ENCODE measurements at regions not wholly inside any gene's neighbourhood (a gene's known extent, or its start where the extent isn't known, plus 50 kb on each side); places are given as distances from the start of the nearest gene placed in this dataset.
"Not testable (repeated sequence)": the region's sequence is repeated elsewhere in the genome, so short reads cannot be mapped to it uniquely, and the experiment has no call there.

DNA sequence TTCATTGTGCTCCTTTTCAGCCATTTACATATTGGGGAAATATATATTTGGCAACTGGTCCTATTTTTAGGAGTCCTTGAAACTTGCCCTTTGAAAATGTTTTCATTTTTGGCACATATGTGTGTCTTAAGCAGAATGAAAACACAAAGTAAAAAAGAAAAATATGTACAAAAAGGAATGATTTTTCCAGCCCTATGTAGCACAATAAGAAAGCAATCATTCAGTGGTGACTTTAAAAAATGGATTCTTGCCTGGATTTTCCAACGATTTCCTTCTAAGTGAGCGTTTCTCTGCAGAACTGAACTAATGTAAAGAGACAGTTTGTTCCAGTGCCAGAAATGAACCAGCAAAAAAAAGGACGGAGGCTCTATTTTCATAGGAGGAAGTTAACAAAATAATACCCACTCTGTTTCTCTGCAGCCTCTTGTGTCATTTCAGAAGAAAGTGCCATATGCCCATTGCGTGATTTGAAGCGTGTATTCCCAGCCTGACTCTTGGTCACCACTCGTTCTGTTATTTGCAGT is 340.1 kb downstream of the SETD4 start:
- Mint-ChIP-seq H3K27ac (no peak overlapping the region), H3K36me3 (ENCODE audit: low read depth) (no peaks in the 10 kb centered on the region), H3K4me1 (ENCODE audit: low read depth) (no peaks in the 10 kb centered on the region), H3K27me3 (ENCODE audit: insufficient read depth) (peaks cover 22% of the 10 kb centered on the region), H3K9me3 (no peaks in the 10 kb centered on the region), H3K4me3 (no peak overlapping the region)
- intact Hi-C loops (cut with micrococcal nuclease), result no loop called here
- no peak for DNase-seq (ENCODE audit: low spot score)

DNA sequence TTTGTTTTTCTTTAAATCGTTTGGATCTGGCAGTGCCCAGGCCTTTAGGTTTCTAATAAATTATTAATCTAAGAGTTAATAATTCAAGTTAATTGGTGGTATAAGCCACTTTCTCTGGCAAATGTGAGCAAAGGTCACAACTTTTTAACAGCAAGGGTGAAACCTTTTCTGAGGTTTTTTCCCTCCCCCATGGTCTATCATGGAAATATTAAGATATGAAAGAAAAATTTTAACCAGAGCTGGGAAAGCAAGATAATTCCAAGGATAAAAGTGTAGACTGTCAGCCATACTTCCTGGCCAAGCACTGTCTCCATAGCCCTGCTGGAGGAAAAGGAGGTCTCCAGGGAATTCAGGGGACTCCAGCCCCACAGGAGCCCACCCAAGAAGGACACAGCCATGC is 341.2 kb downstream of the SETD4 start:
- no peak for DNase-seq (ENCODE audit: low spot score)
- H3K4me3 Mint-ChIP-seq, result no peak overlapping the region
- H3K9me3 Mint-ChIP-seq, result no peaks in the 10 kb centered on the region
- peaks cover 19% of the 10 kb centered on the region for H3K27me3 Mint-ChIP-seq (ENCODE audit: insufficient read depth)
- H3K36me3 Mint-ChIP-seq (ENCODE audit: low read depth), result no peaks in the 10 kb centered on the region
- intact Hi-C loops (cut with micrococcal nuclease), result no loop called here
- H3K4me1 Mint-ChIP-seq (ENCODE audit: low read depth), result no peaks in the 10 kb centered on the region
- H3K27ac Mint-ChIP-seq, result no peak overlapping the region

GRCh38 chr21:35716876-35717565 is 343.3 kb downstream of the SETD4 start:
- Mint-ChIP-seq H3K36me3 (ENCODE audit: low read depth) (no peaks in the 10 kb centered on the region), H3K4me3 (no peak overlapping the region), H3K27ac (no peak overlapping the region)

GRCh38 chr21:35713914-35714313 is 346.4 kb downstream of the SETD4 start:
- peaks cover 18% of the 10 kb centered on the region for H3K27me3 Mint-ChIP-seq (ENCODE audit: insufficient read depth)
- DNase-seq (ENCODE audit: low spot score), result no peak
- H3K36me3 Mint-ChIP-seq (ENCODE audit: low read depth), result no peaks in the 10 kb centered on the region
- no peaks in the 10 kb centered on the region for H3K9me3 Mint-ChIP-seq
- no peak overlapping the region for H3K4me3 Mint-ChIP-seq
- H3K4me1 Mint-ChIP-seq (ENCODE audit: low read depth), result no peaks in the 10 kb centered on the region
- intact Hi-C loops (cut with micrococcal nuclease), result no loop called here
- H3K27ac Mint-ChIP-seq, result no peak overlapping the region

More at GRCh38 chr21:35716876-35717565, 343.3 kb downstream of the SETD4 start:
- no peak for DNase-seq (ENCODE audit: low spot score)
- intact Hi-C loops (cut with micrococcal nuclease), result no loop called here
- no peaks in the 10 kb centered on the region for H3K4me1 Mint-ChIP-seq (ENCODE audit: low read depth)
- H3K27me3 Mint-ChIP-seq (ENCODE audit: insufficient read depth), result peaks cover 18% of the 10 kb centered on the region
- no peaks in the 10 kb centered on the region for H3K9me3 Mint-ChIP-seq

- Mint-ChIP-seq H3K27ac (no peak overlapping the region), H3K27me3 (ENCODE audit: insufficient read depth) (peaks cover 16% of the 10 kb centered on the region), H3K9me3 (no peaks in the 10 kb centered on the region), H3K4me1 (ENCODE audit: low read depth) (no peaks in the 10 kb centered on the region), H3K36me3 (ENCODE audit: low read depth) (no peaks in the 10 kb centered on the region), H3K4me3 (no peak overlapping the region)
- intact Hi-C loops (cut with micrococcal nuclease), result no loop called here
- no peak for DNase-seq (ENCODE audit: low spot score)
Measured at GRCh38 chr21:35711661-35712060, 348.7 kb downstream of the SETD4 start.

DNA sequence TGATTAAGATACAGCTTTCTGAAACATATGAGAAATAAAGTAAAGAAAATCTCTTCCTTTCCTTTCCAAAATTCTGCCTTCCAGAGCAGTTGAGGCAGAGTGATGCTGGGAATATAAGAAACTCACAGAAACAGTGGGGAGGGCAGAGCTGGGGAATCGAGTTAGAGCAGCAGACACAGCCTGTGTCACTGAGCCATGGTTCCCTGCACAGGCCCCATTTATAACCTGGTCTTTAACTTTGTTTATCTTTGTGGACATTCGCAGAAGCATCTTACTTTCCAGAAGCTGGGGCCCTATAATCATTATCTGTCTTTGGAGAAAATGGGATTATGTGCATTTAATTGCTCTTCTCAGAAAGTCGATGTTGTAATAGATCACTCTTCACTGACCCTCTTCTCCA is 349.1 kb downstream of the SETD4 start:
- Mint-ChIP-seq H3K27ac (no peak overlapping the region), H3K27me3 (ENCODE audit: insufficient read depth) (peaks cover 16% of the 10 kb centered on the region), H3K36me3 (ENCODE audit: low read depth) (no peaks in the 10 kb centered on the region), H3K4me1 (ENCODE audit: low read depth) (no peaks in the 10 kb centered on the region), H3K4me3 (no peak overlapping the region), H3K9me3 (no peaks in the 10 kb centered on the region)
- DNase-seq (ENCODE audit: low spot score), result no peak
- intact Hi-C loops (cut with micrococcal nuclease), result no loop called here

- H3K9me3 Mint-ChIP-seq; intact Hi-C loops (cut with micrococcal nuclease); H3K4me3 Mint-ChIP-seq; H3K4me1 Mint-ChIP-seq (ENCODE audit: low read depth); H3K27me3 Mint-ChIP-seq (ENCODE audit: insufficient read depth); DNase-seq (ENCODE audit: low spot score); H3K36me3 Mint-ChIP-seq (ENCODE audit: low read depth); H3K27ac Mint-ChIP-seq: not testable (repeated sequence)
Measured at GRCh38 chr21:35709990-35710389, 350.3 kb downstream of the SETD4 start.

DNA sequence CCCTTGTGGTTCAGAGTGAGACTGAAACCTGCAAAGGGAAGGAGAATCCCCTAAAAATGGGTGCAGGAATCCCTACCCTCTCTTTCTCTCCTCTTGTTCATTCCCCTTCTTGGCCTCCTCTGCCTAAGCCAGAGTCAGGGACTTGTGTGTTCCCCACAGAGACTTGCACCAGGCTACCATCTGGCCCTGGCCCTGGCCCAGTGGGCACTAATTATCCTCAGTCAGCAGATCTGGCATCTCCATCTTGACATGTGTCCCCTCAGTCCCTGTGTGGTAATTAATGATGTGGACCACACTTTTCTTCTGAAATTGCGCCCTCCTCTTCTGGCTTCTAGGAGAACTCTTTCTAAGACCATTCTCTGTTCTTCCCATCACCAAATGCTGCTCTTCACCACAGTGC is 354.4 kb downstream of the SETD4 start:
- peaks cover 18% of the 10 kb centered on the region for H3K27me3 Mint-ChIP-seq (ENCODE audit: insufficient read depth)
- H3K4me1 Mint-ChIP-seq (ENCODE audit: low read depth), result no peaks in the 10 kb centered on the region
- DNase-seq (ENCODE audit: low spot score), result no peak
- intact Hi-C loops (cut with micrococcal nuclease), result no loop called here
- H3K27ac Mint-ChIP-seq, result no peak overlapping the region
- H3K36me3 Mint-ChIP-seq (ENCODE audit: low read depth), result no peaks in the 10 kb centered on the region
- no peak overlapping the region for H3K4me3 Mint-ChIP-seq
- no peaks in the 10 kb centered on the region for H3K9me3 Mint-ChIP-seq

DNA sequence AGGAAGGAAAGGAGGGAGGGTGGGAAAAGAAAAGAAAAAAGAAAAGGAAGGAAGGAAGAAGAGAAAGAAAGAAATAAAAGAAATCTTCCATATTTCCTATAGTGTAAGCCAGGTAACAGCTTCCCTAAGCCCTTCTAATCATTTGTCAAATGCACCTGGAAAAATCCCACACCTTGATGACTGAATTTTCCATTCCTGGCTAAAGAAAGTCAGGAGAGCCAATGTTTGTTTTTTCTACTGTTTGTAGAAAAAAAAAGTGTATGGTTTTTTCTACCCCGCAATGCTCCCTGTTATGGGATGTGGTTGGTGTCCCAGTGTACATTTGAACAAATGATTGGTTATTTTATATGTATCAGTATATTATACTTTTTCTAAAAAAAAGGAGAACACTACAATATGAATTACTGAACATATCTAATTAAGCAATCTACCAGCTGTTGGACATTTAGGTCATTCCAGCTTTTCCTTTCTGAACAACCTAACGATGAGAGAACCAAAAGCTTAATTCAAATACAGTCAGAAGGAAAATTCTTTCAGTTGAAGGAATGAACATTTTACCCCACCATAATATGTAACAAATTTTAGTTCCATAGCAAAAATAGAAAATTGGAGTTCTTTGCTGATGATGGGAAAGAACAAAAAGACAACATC is 355.0 kb downstream of the SETD4 start:
- Mint-ChIP-seq H3K27me3 (ENCODE audit: insufficient read depth) (peaks cover 18% of the 10 kb centered on the region), H3K9me3 (no peaks in the 10 kb centered on the region), H3K4me1 (ENCODE audit: low read depth) (no peaks in the 10 kb centered on the region), H3K4me3 (no peak overlapping the region), H3K27ac (no peak overlapping the region), H3K36me3 (ENCODE audit: low read depth) (no peaks in the 10 kb centered on the region)
- intact Hi-C loops (cut with micrococcal nuclease), result no loop called here
- no peak for DNase-seq (ENCODE audit: low spot score)

DNA sequence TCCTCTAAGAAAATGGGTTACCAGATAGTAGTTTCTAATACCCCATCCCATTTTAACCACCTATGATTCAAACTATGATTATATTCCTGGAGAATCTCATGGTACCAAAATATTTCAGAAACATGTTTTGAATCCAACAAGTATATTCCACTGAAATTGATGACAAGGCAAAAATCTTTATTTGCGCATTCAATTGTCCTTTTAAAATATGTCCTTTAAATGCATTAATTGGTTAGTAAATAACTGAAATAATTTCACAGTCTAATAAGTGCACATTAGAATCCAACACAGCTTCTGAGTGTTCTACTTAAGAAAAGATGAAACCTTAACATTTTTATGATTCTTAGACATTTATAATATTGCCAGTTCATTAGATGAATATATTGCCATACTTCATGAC is 356.6 kb downstream of the SETD4 start:
- no peaks in the 10 kb centered on the region for H3K9me3 Mint-ChIP-seq
- H3K4me1 Mint-ChIP-seq (ENCODE audit: low read depth), result no peaks in the 10 kb centered on the region
- peaks cover 12% of the 10 kb centered on the region for H3K27me3 Mint-ChIP-seq (ENCODE audit: insufficient read depth)
- no peak for DNase-seq (ENCODE audit: low spot score)
- H3K27ac Mint-ChIP-seq, result no peak overlapping the region
- no peaks in the 10 kb centered on the region for H3K36me3 Mint-ChIP-seq (ENCODE audit: low read depth)
- intact Hi-C loops (cut with micrococcal nuclease), result no loop called here
- no peak overlapping the region for H3K4me3 Mint-ChIP-seq

- DNase-seq (ENCODE audit: low spot score), result no peak
- Mint-ChIP-seq H3K27me3 (ENCODE audit: insufficient read depth) (peaks cover 9% of the 10 kb centered on the region), H3K4me3 (no peak overlapping the region), H3K4me1 (ENCODE audit: low read depth) (no peaks in the 10 kb centered on the region), H3K9me3 (no peaks in the 10 kb centered on the region), H3K27ac (no peak overlapping the region), H3K36me3 (ENCODE audit: low read depth) (no peaks in the 10 kb centered on the region)
- intact Hi-C loops (cut with micrococcal nuclease), result no loop called here
Measured at GRCh38 chr21:35699361-35699760, 361.0 kb downstream of the SETD4 start.

DNA sequence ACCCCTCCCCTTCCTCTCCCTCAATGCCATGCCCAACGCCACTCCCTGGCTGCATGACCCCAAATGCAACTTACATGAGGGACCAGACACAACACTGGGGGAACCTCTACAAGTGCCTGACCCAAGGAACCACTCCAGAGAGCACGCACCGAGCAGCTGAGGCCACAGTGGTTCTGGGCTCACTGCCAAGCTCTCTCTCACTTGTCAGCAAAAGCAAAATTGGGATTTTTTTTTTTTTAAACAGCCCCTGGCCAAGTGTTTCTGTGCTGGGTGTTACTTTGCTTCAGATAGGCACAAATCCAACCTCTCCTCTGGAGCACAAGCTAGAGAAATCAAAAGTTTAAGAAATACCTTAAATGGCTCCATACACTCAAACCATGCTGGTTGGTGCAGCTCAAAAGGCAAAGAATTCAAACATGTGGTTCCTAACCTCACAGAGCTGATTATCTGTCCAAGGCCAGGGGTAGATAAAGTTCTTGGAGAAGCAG is 363.0 kb downstream of the SETD4 start:
- no peaks in the 10 kb centered on the region for H3K4me1 Mint-ChIP-seq (ENCODE audit: low read depth)
- intact Hi-C loops (cut with micrococcal nuclease), result no loop called here
- H3K4me3 Mint-ChIP-seq, result no peak overlapping the region
- H3K9me3 Mint-ChIP-seq, result no peaks in the 10 kb centered on the region
- no peak for DNase-seq (ENCODE audit: low spot score)
- H3K27me3 Mint-ChIP-seq (ENCODE audit: insufficient read depth), result peaks cover 7% of the 10 kb centered on the region
- H3K27ac Mint-ChIP-seq, result no peak overlapping the region
- H3K36me3 Mint-ChIP-seq (ENCODE audit: low read depth), result no peaks in the 10 kb centered on the region

DNA sequence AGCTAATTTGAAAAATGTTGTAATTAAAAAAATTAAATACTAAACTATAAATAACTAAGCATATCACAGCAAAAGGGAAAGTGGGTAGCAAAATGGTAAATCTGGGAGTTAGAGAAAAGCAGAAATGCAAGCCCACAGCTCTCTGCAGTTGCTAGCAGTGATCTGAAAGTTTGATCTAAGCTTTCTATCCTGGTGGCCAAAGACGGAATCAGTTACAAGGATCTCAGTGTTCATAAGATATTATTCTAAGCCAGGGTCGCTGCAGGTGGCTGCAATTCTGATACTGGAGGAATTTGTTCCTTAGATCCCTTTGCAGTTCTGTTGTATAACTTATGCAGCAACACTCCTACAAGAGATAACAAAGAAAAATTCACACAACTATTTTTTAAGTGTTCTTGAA is 363.7 kb downstream of the SETD4 start:
- Mint-ChIP-seq H3K4me3 (no peak overlapping the region), H3K36me3 (ENCODE audit: low read depth) (no peaks in the 10 kb centered on the region), H3K27ac (no peak overlapping the region), H3K4me1 (ENCODE audit: low read depth) (peaks cover 6% of the 10 kb centered on the region), H3K9me3 (peaks cover 5% of the 10 kb centered on the region), H3K27me3 (ENCODE audit: insufficient read depth) (peaks cover 7% of the 10 kb centered on the region)
- DNase-seq (ENCODE audit: low spot score), result no peak
- intact Hi-C loops (cut with micrococcal nuclease), result no loop called here
